IMR-90 (cell line): ENCODE measurements at regions not wholly inside any gene's neighbourhood (a gene's known extent, or its start where the extent isn't known, plus 50 kb on each side); places are given as distances from the start of the nearest gene placed in this dataset.

Source experiments
- CHD1 ChIP-seq: IDR thresholded peaks from 2 replicates; pipeline ENCODE4 v1.6.1; 2012; ENCODE audit warnings: low read depth, low read length, improper control_type of control experiment
- MAFK ChIP-seq: IDR thresholded peaks from 2 replicates; pipeline ENCODE4 v1.6.1; 2012; ENCODE audit warnings: low read depth, low read length, improper control_type of control experiment
- MAZ ChIP-seq: IDR thresholded peaks from 2 replicates; pipeline ENCODE4 v1.6.1; 2012; ENCODE audit warnings: low read depth, mild to moderate bottlenecking, low read length, improper control_type of control experiment, moderate library complexity, borderline replicate concordance
- NFE2L2 ChIP-seq: fragments of 150-350 bp; IDR thresholded peaks from 2 replicates; pipeline ENCODE4 v1.6.1; 2016; ENCODE audit warnings: low read depth, mild to moderate bottlenecking, low read length
- POLR2A ChIP-seq: IDR thresholded peaks from 2 replicates; pipeline ENCODE4 v1.6.1; 2012; ENCODE audit warnings: mild to moderate bottlenecking, low read depth, low read length
- RAD21 ChIP-seq: IDR thresholded peaks from 2 replicates; pipeline ENCODE4 v1.6.1; 2012; ENCODE audit warnings: low read length, improper control_type of control experiment
- SMC3 ChIP-seq: fragments of 150-350 bp; IDR thresholded peaks from 2 replicates; pipeline ENCODE4 v1.6.1; 2016; ENCODE audit warnings: low read depth, mild to moderate bottlenecking, antibody characterized with exemption, low read length, moderate library complexity
- USF2 ChIP-seq: fragments of 150-350 bp; IDR thresholded peaks from 2 replicates; pipeline ENCODE4 v1.6.1; 2017; ENCODE audit warnings: mild to moderate bottlenecking, antibody characterized with exemption, low read length, low read depth
- TF ChIP-seq, protein P1 (sequence below): conservative IDR thresholded peaks from 2 replicates; pipeline ENCODE4 v1.5.1; 2012; ENCODE audit warnings: mild to moderate bottlenecking, low read depth, low read length, improper control_type of control experiment
- TF ChIP-seq, protein P2 (sequence below): fragments of 150-350 bp; IDR thresholded peaks from 2 replicates; pipeline ENCODE4 v1.6.1; 2016; ENCODE audit warnings: low read depth, mild to moderate bottlenecking, low read length, moderate library complexity, borderline replicate concordance

GRCh38 chr17:74062234-74062633, 141.2 kb upstream of the RPL38 start:
- TF ChIP-seq, protein P1, sequence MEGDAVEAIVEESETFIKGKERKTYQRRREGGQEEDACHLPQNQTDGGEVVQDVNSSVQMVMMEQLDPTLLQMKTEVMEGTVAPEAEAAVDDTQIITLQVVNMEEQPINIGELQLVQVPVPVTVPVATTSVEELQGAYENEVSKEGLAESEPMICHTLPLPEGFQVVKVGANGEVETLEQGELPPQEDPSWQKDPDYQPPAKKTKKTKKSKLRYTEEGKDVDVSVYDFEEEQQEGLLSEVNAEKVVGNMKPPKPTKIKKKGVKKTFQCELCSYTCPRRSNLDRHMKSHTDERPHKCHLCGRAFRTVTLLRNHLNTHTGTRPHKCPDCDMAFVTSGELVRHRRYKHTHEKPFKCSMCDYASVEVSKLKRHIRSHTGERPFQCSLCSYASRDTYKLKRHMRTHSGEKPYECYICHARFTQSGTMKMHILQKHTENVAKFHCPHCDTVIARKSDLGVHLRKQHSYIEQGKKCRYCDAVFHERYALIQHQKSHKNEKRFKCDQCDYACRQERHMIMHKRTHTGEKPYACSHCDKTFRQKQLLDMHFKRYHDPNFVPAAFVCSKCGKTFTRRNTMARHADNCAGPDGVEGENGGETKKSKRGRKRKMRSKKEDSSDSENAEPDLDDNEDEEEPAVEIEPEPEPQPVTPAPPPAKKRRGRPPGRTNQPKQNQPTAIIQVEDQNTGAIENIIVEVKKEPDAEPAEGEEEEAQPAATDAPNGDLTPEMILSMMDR: no peak
- TF ChIP-seq POLR2A: no peak
- TF ChIP-seq RAD21: no peak
- TF ChIP-seq NFE2L2: no peak
- no peak for TF ChIP-seq CHD1
- TF ChIP-seq, protein P2, sequence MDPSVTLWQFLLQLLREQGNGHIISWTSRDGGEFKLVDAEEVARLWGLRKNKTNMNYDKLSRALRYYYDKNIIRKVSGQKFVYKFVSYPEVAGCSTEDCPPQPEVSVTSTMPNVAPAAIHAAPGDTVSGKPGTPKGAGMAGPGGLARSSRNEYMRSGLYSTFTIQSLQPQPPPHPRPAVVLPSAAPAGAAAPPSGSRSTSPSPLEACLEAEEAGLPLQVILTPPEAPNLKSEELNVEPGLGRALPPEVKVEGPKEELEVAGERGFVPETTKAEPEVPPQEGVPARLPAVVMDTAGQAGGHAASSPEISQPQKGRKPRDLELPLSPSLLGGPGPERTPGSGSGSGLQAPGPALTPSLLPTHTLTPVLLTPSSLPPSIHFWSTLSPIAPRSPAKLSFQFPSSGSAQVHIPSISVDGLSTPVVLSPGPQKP: no peak
- no peak for TF ChIP-seq SMC3
- no peak for TF ChIP-seq USF2
- TF ChIP-seq MAFK: no peak
- no peak for TF ChIP-seq MAZ
